Esophagus squamous epithelium (tissue), 5 donors: ENCODE measurements at regions not wholly inside any gene's neighbourhood (a gene's known extent, or its start where the extent isn't known, plus 50 kb on each side); places are given as distances from the start of the nearest gene placed in this dataset.

Experiments
- DNase-seq: peaks from one replicate; lab custom pipeline; 2025; lab: John Stamatoyannopoulos, UW
- H3K27ac ChIP-seq, 4 donors: fragments of 200-600 bp; sonication (generic); one replicate each; pipeline ENCODE4 v1.5.1; 2016 to 2019; ENCODE audit warnings: mild to moderate bottlenecking in 1 of 4
- H3K27me3 ChIP-seq, 4 donors: fragments of 200-600 bp; sonication (generic); 1 replicate in 3 of 4; 2 replicates in 1 of 4; pipeline versions ENCODE4 v1.5.1 to v1.6.0; 2017 to 2021; ENCODE audit warnings: antibody characterized with exemption in 1 of 4
- H3K36me3 ChIP-seq, 3 donors: fragments of 200-600 bp; sonication (generic); one replicate each; pipeline ENCODE4 v1.5.1; 2016 to 2019
- H3K4me1 ChIP-seq, 3 donors: fragments of 200-600 bp; sonication (generic); one replicate each; pipeline ENCODE4 v1.5.1; 2017 to 2019
- H3K4me3 ChIP-seq, 4 donors: fragments of 200-600 bp; sonication (generic); 1 replicate in 3 of 4; 2 replicates in 1 of 4; pipeline ENCODE4 v1.5.1; 2016 to 2019; ENCODE audit warnings: mild to moderate bottlenecking in 2 of 4, moderate library complexity in 1 of 4
- H3K9me3 ChIP-seq, 3 donors: fragments of 200-600 bp; sonication (generic); one replicate each; pipeline ENCODE4 v1.5.1; 2016 to 2019
- CTCF ChIP-seq, 6 experiments: fragments of 450-650 bp in 4 of 6; fragments of 200-600 bp in 2 of 6; sonication (generic) in 2 of 6; IDR thresholded peaks; one replicate each; pipeline ENCODE4 v1.5.1; 2016 to 2019; ENCODE audit warnings: antibody characterized with exemption in 6 of 6, mild to moderate bottlenecking in 4 of 6, moderate library complexity in 4 of 6
- POLR2A ChIP-seq, 4 donors: fragments of 450-650 bp; IDR thresholded peaks; one replicate each; pipeline ENCODE4 v1.6.1; 2017; ENCODE audit warnings: antibody characterized with exemption in 4 of 4, mild to moderate bottlenecking in 4 of 4, moderate library complexity in 3 of 4
- WGBS, 2 donors: methylation state at CpG; one replicate each; pipeline ENCODE4 v1.1.5; 2018; 5-methylcytosine and 5-hydroxymethylcytosine counted together
- intact Hi-C: fragments of 100-400 bp; cut with DNase I; formaldehyde crosslinking; loops from one replicate; pipeline ENCODE4 v1.15.0; 2022
- donor health status: DM: yes; HTN: yes; CAD: no.

- no peak for DNase-seq
- Histone ChIP-seq H3K27ac (no peak overlapping the region), H3K4me1 (no peaks in the 10 kb centered on the region), H3K27me3 (no peaks in the 10 kb centered on the region), H3K4me3 (no peak overlapping the region), H3K9me3 (peaks cover 0 to 19% (median 0%) of the 10 kb centered on the region in 3 donors), H3K36me3 (no peaks in the 10 kb centered on the region)
- no peak for TF ChIP-seq POLR2A (IDR thresholded peaks at IDR 0.05)
- no peak for TF ChIP-seq CTCF (IDR thresholded peaks at IDR 0.05)
- WGBS, 2 donors = 67 to 68% methylated on average over 10 of the region's 10 CpGs
- intact Hi-C loops = no loop called here
Observed at GRCh38 chr2:4020649-4021048, 317.3 kb downstream of the DCDC2C start.

- H3K4me3 ChIP-seq = no peak overlapping the region
- 46 to 67% methylated on average over 3 to 5 of the region's 5 CpGs for WGBS, 2 donors
- H3K27me3 ChIP-seq = no peaks in the 10 kb centered on the region
- H3K4me1 ChIP-seq = no peaks in the 10 kb centered on the region
- H3K36me3 ChIP-seq = no peaks in the 10 kb centered on the region
- no peak overlapping the region for H3K27ac ChIP-seq
- DNase-seq = no peak
- intact Hi-C loops = no loop called here
- peaks cover 0 to under 1% (median 0%) of the 10 kb centered on the region in 3 donors for H3K9me3 ChIP-seq
- TF ChIP-seq CTCF (IDR thresholded peaks at IDR 0.05) = no peak
- TF ChIP-seq POLR2A (IDR thresholded peaks at IDR 0.05) = no peak
Observed at GRCh38 chr2:4024605-4025004, 321.2 kb downstream of the DCDC2C start.

- Histone ChIP-seq H3K4me3 (no peak overlapping the region), H3K27ac (no peak overlapping the region), H3K9me3 (no peaks in the 10 kb centered on the region), H3K27me3 (no peaks in the 10 kb centered on the region), H3K4me1 (no peaks in the 10 kb centered on the region), H3K36me3 (no peaks in the 10 kb centered on the region)
- DNase-seq = no peak
- 58 to 63% methylated on average over 2 of the region's 2 CpGs for WGBS, 2 donors
- intact Hi-C loops = no loop called here
- TF ChIP-seq POLR2A (IDR thresholded peaks at IDR 0.05) (no peak), CTCF (IDR thresholded peaks at IDR 0.05) (no peak)
Observed at GRCh38 chr2:4029081-4029480, 325.7 kb downstream of the DCDC2C start.

GRCh38 chr2:4039896-4040295 lies 336.5 kb downstream of the DCDC2C start:
- no peak for DNase-seq
- H3K27me3 ChIP-seq = no peaks in the 10 kb centered on the region
- no peak overlapping the region for H3K27ac ChIP-seq
- no peak overlapping the region for H3K4me3 ChIP-seq
- WGBS, 2 donors = 53 to 76% methylated on average over 6 to 7 of the region's 7 CpGs
- TF ChIP-seq CTCF (IDR thresholded peaks at IDR 0.05) (no peak), POLR2A (IDR thresholded peaks at IDR 0.05) (no peak)
- H3K4me1 ChIP-seq = no peaks in the 10 kb centered on the region
- peaks cover 0 to 2% (median 0%) of the 10 kb centered on the region in 3 donors for H3K9me3 ChIP-seq
- no peaks in the 10 kb centered on the region for H3K36me3 ChIP-seq
- intact Hi-C loops = no loop called here

- DNase-seq = no peak
- Histone ChIP-seq H3K27me3 (no peaks in the 10 kb centered on the region), H3K36me3 (no peaks in the 10 kb centered on the region), H3K4me1 (no peaks in the 10 kb centered on the region), H3K9me3 (peaks cover 0 to 7% (median 0%) of the 10 kb centered on the region in 3 donors), H3K27ac (no peak overlapping the region), H3K4me3 (no peak overlapping the region)
- TF ChIP-seq CTCF (IDR thresholded peaks at IDR 0.05) (no peak), POLR2A (IDR thresholded peaks at IDR 0.05) (no peak)
- whole genome bisulfite sequencing, 2 donors = 49 to 65% methylated on average over 9 of the region's 9 CpGs
- intact Hi-C loops = no loop called here
Observed at GRCh38 chr2:4047961-4048891, 344.9 kb downstream of the DCDC2C start.
